GM21381 (cell line): ENCODE measurements at regions not wholly inside any gene's neighbourhood (a gene's known extent, or its start where the extent isn't known, plus 50 kb on each side); places are given as distances from the start of the nearest gene placed in this dataset.

Experiments used
- ATAC-seq: cut with Tn5 transposase; IDR thresholded peaks from one replicate; pipeline ENCODE4 v1.9.1; 2021; ENCODE audit warnings: mild to moderate bottlenecking, moderate library complexity; ENCODE audit not compliant: unreplicated experiment

- ATAC-seq = no peak
Observed at GRCh38 chr9:550333-550732, 291.2 kb upstream of the DMRT1 start.

- ATAC-seq = no peak
Observed at GRCh38 chr9:551986-552929, 289.2 kb upstream of the DMRT1 start.

GRCh38 chr9:555493-555892 lies 286.0 kb upstream of the DMRT1 start:
- ATAC-seq = no peak

GRCh38 chr9:556199-556598 lies 285.3 kb upstream of the DMRT1 start:
- ATAC-seq = no peak

GRCh38 chr9:556675-557074 lies 284.8 kb upstream of the DMRT1 start:
- no peak for ATAC-seq

GRCh38 chr9:557601-558201 lies 283.8 kb upstream of the DMRT1 start:
- ATAC-seq = no peak

GRCh38 chr9:561427-561826 lies 280.1 kb upstream of the DMRT1 start:
- no peak for ATAC-seq

GRCh38 chr9:563200-563599 lies 278.3 kb upstream of the DMRT1 start:
- no peak for ATAC-seq

- no peak for ATAC-seq
Observed at GRCh38 chr9:565528-565927, 276.0 kb upstream of the DMRT1 start.

GRCh38 chr9:567128-567746 lies 274.3 kb upstream of the DMRT1 start:
- ATAC-seq = no peak

- ATAC-seq = no peak
Observed at GRCh38 chr9:567747-568305, 273.7 kb upstream of the DMRT1 start.

- ATAC-seq = no peak
Observed at GRCh38 chr9:569296-569695, 272.2 kb upstream of the DMRT1 start.

- no peak for ATAC-seq
Observed at GRCh38 chr9:570187-570586, 271.3 kb upstream of the DMRT1 start.

- no peak for ATAC-seq
Observed at GRCh38 chr9:571066-571465, 270.4 kb upstream of the DMRT1 start.

GRCh38 chr9:571741-572140 lies 269.8 kb upstream of the DMRT1 start:
- ATAC-seq = no peak

- no peak for ATAC-seq
Observed at GRCh38 chr9:573691-574410, 267.6 kb upstream of the DMRT1 start.

- ATAC-seq = no peak
Observed at GRCh38 chr9:575139-575538, 266.4 kb upstream of the DMRT1 start.

- ATAC-seq = no peak
Observed at GRCh38 chr9:580652-581342, 260.7 kb upstream of the DMRT1 start.

GRCh38 chr9:581673-582497 lies 259.6 kb upstream of the DMRT1 start:
- no peak for ATAC-seq

- ATAC-seq = no peak
Observed at GRCh38 chr9:582775-583174, 258.7 kb upstream of the DMRT1 start.
